B cell (primary cell): ENCODE measurements at regions not wholly inside any gene's neighbourhood (a gene's known extent, or its start where the extent isn't known, plus 50 kb on each side); places are given as distances from the start of the nearest gene placed in this dataset.
"Not testable (repeated sequence)": the region's sequence is repeated elsewhere in the genome, so short reads cannot be mapped to it uniquely, and the experiment has no call there.

Source experiments
- EZH2 ChIP-seq: IDR thresholded peaks from 2 replicates; pipeline ENCODE4 v1.6.1; 2012; ENCODE audit warnings: borderline replicate concordance, low read depth, mild to moderate bottlenecking, moderate library complexity, low read length; ENCODE audit not compliant: insufficient read depth, poor library complexity, severe bottlenecking
- TF ChIP-seq, protein P1 (sequence below): fragments of 200-600 bp; IDR thresholded peaks from one replicate; pipeline ENCODE4 v1.8.0; 2022; ENCODE audit warnings: antibody characterized with exemption, mild to moderate bottlenecking

DNA sequence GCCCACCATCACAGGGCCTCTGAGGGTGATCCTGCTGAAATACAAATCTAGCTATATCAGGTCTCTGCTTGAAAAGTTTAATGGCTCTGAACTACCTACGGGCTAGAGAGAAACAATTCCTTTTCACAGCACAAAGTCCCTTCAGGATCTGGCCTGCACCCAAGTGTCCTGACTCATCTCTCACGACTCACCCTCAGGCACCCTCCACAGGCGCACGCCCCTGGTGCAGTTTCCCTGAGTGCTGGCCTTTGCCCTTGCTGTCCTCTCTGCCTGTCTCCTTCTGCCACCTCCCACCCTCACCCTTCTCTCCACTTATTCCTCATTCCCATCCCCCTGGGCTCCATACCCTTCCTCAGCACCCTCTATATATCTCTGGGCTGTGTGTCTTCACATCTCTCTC is 901.7 kb downstream of the TUBA3C start:
- TF ChIP-seq, protein P1, sequence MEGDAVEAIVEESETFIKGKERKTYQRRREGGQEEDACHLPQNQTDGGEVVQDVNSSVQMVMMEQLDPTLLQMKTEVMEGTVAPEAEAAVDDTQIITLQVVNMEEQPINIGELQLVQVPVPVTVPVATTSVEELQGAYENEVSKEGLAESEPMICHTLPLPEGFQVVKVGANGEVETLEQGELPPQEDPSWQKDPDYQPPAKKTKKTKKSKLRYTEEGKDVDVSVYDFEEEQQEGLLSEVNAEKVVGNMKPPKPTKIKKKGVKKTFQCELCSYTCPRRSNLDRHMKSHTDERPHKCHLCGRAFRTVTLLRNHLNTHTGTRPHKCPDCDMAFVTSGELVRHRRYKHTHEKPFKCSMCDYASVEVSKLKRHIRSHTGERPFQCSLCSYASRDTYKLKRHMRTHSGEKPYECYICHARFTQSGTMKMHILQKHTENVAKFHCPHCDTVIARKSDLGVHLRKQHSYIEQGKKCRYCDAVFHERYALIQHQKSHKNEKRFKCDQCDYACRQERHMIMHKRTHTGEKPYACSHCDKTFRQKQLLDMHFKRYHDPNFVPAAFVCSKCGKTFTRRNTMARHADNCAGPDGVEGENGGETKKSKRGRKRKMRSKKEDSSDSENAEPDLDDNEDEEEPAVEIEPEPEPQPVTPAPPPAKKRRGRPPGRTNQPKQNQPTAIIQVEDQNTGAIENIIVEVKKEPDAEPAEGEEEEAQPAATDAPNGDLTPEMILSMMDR: not testable (repeated sequence)
- not testable (repeated sequence) for TF ChIP-seq EZH2
